H1 (cell line): ENCODE measurements at regions not wholly inside any gene's neighbourhood (a gene's known extent, or its start where the extent isn't known, plus 50 kb on each side); places are given as distances from the start of the nearest gene placed in this dataset.

Experiments used
- CTCF ChIA-PET: fragments of 300-600 bp; sonication (Branson Sonifier 250); formaldehyde crosslinking; loops from one replicate; lab custom pipeline; 2021; ENCODE audit not compliant: partially characterized antibody; lab: Charles Lee
- POLR2A ChIA-PET: fragments of 300-600 bp; sonication (Branson Sonifier 250); formaldehyde crosslinking; loops from one replicate; lab custom pipeline; 2021; ENCODE audit warnings: inconsistent platforms; ENCODE audit not compliant: partially characterized antibody; lab: Charles Lee
- DNase-seq, 2 experiments: peaks; one replicate each; pipeline versions ENCODE4 v3.0.0 to v3.0.0-alpha.2; 2010 to 2022; ENCODE audit warnings: low spot score in 2 of 2, low read depth in 1 of 2, mixed read lengths in 1 of 2
- FAIRE-seq: peaks from 2 replicates; lab custom pipeline; 2011; peaks lifted over from hg19 to GRCh38; lab: Jason Lieb, UNC
- H2AFZ ChIP-seq: 2 replicates; pipeline ENCODE4 v1.8.1; 2012; ENCODE audit warnings: low read length, inconsistent platforms
- H2AK5ac ChIP-seq: 2 replicates; pipeline ENCODE4 v1.6.1; 2013; ENCODE audit warnings: low read depth, low read length
- H2BK120ac ChIP-seq: replicated peaks from 2 replicates; pipeline ENCODE3; 2013; ENCODE audit warnings: low read depth, low read length, inconsistent platforms
- H2BK12ac ChIP-seq: 2 replicates; pipeline ENCODE4 v1.6.1; 2013; ENCODE audit warnings: low read depth, low read length
- H2BK15ac ChIP-seq: 2 replicates; pipeline ENCODE4 v1.6.1; 2013; ENCODE audit warnings: low read length
- H2BK20ac ChIP-seq: 2 replicates; pipeline ENCODE4 v1.6.1; 2013; ENCODE audit warnings: low read length
- H2BK5ac ChIP-seq: 2 replicates; pipeline ENCODE4 v1.6.1; 2013; ENCODE audit warnings: low read depth, low read length
- H3K14ac ChIP-seq: 2 replicates; pipeline ENCODE4 v1.6.1; 2013; ENCODE audit warnings: inconsistent platforms; ENCODE audit not compliant: insufficient read length
- H3K18ac ChIP-seq: 2 replicates; pipeline ENCODE4 v1.6.1; 2013; ENCODE audit warnings: low read length; ENCODE audit errors: extremely low read depth
- H3K23ac ChIP-seq: 2 replicates; pipeline ENCODE4 v1.6.1; 2013; ENCODE audit warnings: inconsistent platforms; ENCODE audit not compliant: insufficient read length
- H3K23me2 ChIP-seq: 2 replicates; pipeline ENCODE4 v1.6.1; 2013; ENCODE audit warnings: low read depth, low read length
- H3K27ac ChIP-seq: 2 replicates; pipeline ENCODE4 v1.6.1; 2011; ENCODE audit warnings: low read depth, low read length, inconsistent platforms
- H3K27me3 ChIP-seq, 4 experiments: replicated peaks in 1 of 4; 1 replicate in 1 of 4; 2 replicates in 3 of 4; pipeline versions ENCODE4 v1.6.1 to v1.8.1; 2011 to 2013; ENCODE audit warnings: low read length in 3 of 4, mild to moderate bottlenecking in 3 of 4, inconsistent platforms in 2 of 4, mixed read lengths in 2 of 4, moderate library complexity in 1 of 4; ENCODE audit not compliant: control insufficient read depth in 3 of 4, insufficient read depth in 3 of 4; ENCODE audit errors: extremely low read depth in 1 of 4
- H3K36me3 ChIP-seq, 4 experiments: 2 replicates each; pipeline versions ENCODE4 v1.6.1 to v1.8.1; 2011 to 2013; ENCODE audit warnings: mild to moderate bottlenecking in 4 of 4, low read length in 3 of 4, moderate library complexity in 2 of 4, control low read depth in 1 of 4, inconsistent platforms in 1 of 4; ENCODE audit not compliant: insufficient read depth in 4 of 4, control insufficient read depth in 2 of 4
- H3K4ac ChIP-seq: replicated peaks from 2 replicates; pipeline ENCODE3; 2013; ENCODE audit warnings: low read length, low read depth, mixed read lengths, inconsistent platforms; ENCODE audit not compliant: insufficient read length
- H3K4me1 ChIP-seq, 4 experiments: replicated peaks in 1 of 4; 1 replicate in 1 of 4; 2 replicates in 3 of 4; pipeline versions ENCODE4 v1.6.1 to v1.8.1; 2011 to 2013; ENCODE audit warnings: low read length in 3 of 4, inconsistent platforms in 2 of 4, mixed read lengths in 1 of 4; ENCODE audit not compliant: insufficient read depth in 4 of 4, control insufficient read depth in 3 of 4
- H3K4me2 ChIP-seq, 2 experiments: 2 replicates each; pipeline versions ENCODE4 v1.6.1 to v1.8.1; 2011 to 2013; ENCODE audit warnings: low read depth in 2 of 2, low read length in 2 of 2, control low read depth in 1 of 2, inconsistent platforms in 1 of 2, mild to moderate bottlenecking in 1 of 2; ENCODE audit not compliant: insufficient read depth in 1 of 2
- H3K4me3 ChIP-seq, 4 experiments: fragments of 200-600, 300-600 bp in 1 of 4; sonication (generic), shearing (Covaris generic), sonication (Bioruptor Twin) in 1 of 4; 2 replicates each; pipeline versions ENCODE4 v1.5.1 to v1.8.1; 2011 to 2016; ENCODE audit warnings: low read length in 4 of 4, low read depth in 3 of 4, control low read depth in 2 of 4, inconsistent platforms in 2 of 4, mild to moderate bottlenecking in 2 of 4, mixed read lengths in 1 of 4, moderate library complexity in 1 of 4; ENCODE audit not compliant: insufficient read depth in 2 of 4; ENCODE audit errors: extremely low read depth in 1 of 4
- H3K56ac ChIP-seq: replicated peaks from 2 replicates; pipeline ENCODE3; 2013; ENCODE audit warnings: low read depth, mild to moderate bottlenecking, mixed read lengths, low read length, inconsistent platforms; ENCODE audit not compliant: insufficient read length
- H3K79me1 ChIP-seq: 2 replicates; pipeline ENCODE4 v1.6.1; 2013; ENCODE audit warnings: low read depth, low read length, control low read depth
- H3K79me2 ChIP-seq, 2 experiments: 2 replicates each; pipeline versions ENCODE4 v1.6.1 to v1.8.1; 2012 to 2013; ENCODE audit warnings: low read length in 2 of 2, mild to moderate bottlenecking in 2 of 2, inconsistent platforms in 1 of 2; ENCODE audit not compliant: insufficient read depth in 2 of 2, control insufficient read depth in 1 of 2
- H3K9ac ChIP-seq, 4 experiments: replicated peaks in 1 of 4; 1 replicate in 1 of 4; 2 replicates in 3 of 4; pipeline versions ENCODE4 v1.6.1 to v1.8.1; 2011 to 2013; ENCODE audit warnings: low read depth in 3 of 4, low read length in 3 of 4, control low read depth in 2 of 4, mild to moderate bottlenecking in 2 of 4, moderate library complexity in 2 of 4, inconsistent platforms in 1 of 4; ENCODE audit errors: extremely low read depth in 1 of 4
- H3K9me3 ChIP-seq, 2 experiments: 2 replicates each; pipeline versions ENCODE4 v1.6.1 to v1.8.1; 2012 to 2013; ENCODE audit warnings: mild to moderate bottlenecking in 2 of 2, moderate library complexity in 2 of 2, control low read depth in 1 of 2, inconsistent platforms in 1 of 2, low read depth in 1 of 2, low read length in 1 of 2, mixed read lengths in 1 of 2; ENCODE audit not compliant: insufficient read depth in 2 of 2
- H4K20me1 ChIP-seq, 2 experiments: replicated peaks in 1 of 2; 2 replicates each; pipeline versions ENCODE3 to v1.8.1; 2011 to 2013; ENCODE audit warnings: inconsistent platforms in 2 of 2, low read length in 2 of 2, mild to moderate bottlenecking in 1 of 2; ENCODE audit not compliant: insufficient read depth in 2 of 2, control insufficient read depth in 1 of 2
- H4K5ac ChIP-seq: 2 replicates; pipeline ENCODE4 v1.6.1; 2013; ENCODE audit warnings: low read length, low read depth, mixed read lengths, inconsistent platforms; ENCODE audit not compliant: insufficient read length
- H4K8ac ChIP-seq: 2 replicates; pipeline ENCODE4 v1.8.0; 2013; ENCODE audit warnings: mild to moderate bottlenecking, moderate library complexity, low read length, inconsistent platforms; ENCODE audit not compliant: insufficient read depth; ENCODE audit errors: extremely low read depth
- H4K91ac ChIP-seq: replicated peaks from 2 replicates; pipeline ENCODE3; 2013; ENCODE audit warnings: low read length, mixed read lengths, inconsistent platforms; ENCODE audit not compliant: insufficient read length
- FOSL1 ChIP-seq: IDR thresholded peaks from 2 replicates; pipeline ENCODE4 v1.6.1; 2011; ENCODE audit warnings: mild to moderate bottlenecking, low read depth, low read length, moderate library complexity; ENCODE audit not compliant: insufficient read depth
- POU5F1 ChIP-seq: IDR thresholded peaks from 2 replicates; pipeline ENCODE4 v1.6.1; 2011; ENCODE audit warnings: low read depth, mild to moderate bottlenecking, low read length, moderate library complexity
- WGBS, 2 experiments: shearing (Covaris generic) in 1 of 2; methylation state at CpG; one replicate each; pipeline versions ENCODE4 v1.1.6 to v1.1.7; 2013 to 2015; ENCODE audit warnings: low lambda C conversion rate in 2 of 2, mixed read lengths in 2 of 2, inconsistent platforms in 1 of 2, low coverage in 1 of 2, missing lambda C conversion rate in 1 of 2; ENCODE audit not compliant: insufficient replicate concordance in 2 of 2, insufficient coverage in 1 of 2, insufficient read length in 1 of 2; ENCODE audit errors: extremely low coverage in 1 of 2, missing lambda C conversion rate in 1 of 2; 5-methylcytosine and 5-hydroxymethylcytosine counted together

- Histone ChIP-seq H3K79me1 (no peaks in the 10 kb centered on the region), H3K56ac (no peak overlapping the region), H4K20me1 (no peaks in the 10 kb centered on the region), H4K5ac (no peak overlapping the region), H3K27me3 (no peaks in the 10 kb centered on the region), H2BK5ac (no peak overlapping the region), H2BK15ac (no peak overlapping the region), H3K18ac (no peak overlapping the region), H3K9me3 (no peaks in the 10 kb centered on the region), H3K23ac (no peak overlapping the region), H3K14ac (no peak overlapping the region), H3K4me3 (no peak overlapping the region), H4K91ac (no peak overlapping the region), H3K4me2 (no peak overlapping the region), H2BK12ac (no peak overlapping the region), H3K9ac (no peak overlapping the region; a peak in 1 of 7 replicates), H3K36me3 (no peaks in the 10 kb centered on the region), H2AK5ac (no peak overlapping the region), H3K4me1 (peaks cover 0 to 2% (median 0%) of the 10 kb centered on the region in 4 experiments; a peak in 1 of 7 replicates), H3K23me2 (no peaks in the 10 kb centered on the region), H2BK120ac (no peak overlapping the region), H3K4ac (no peak overlapping the region), H4K8ac (no peak overlapping the region), H2AFZ (no peak overlapping the region), H2BK20ac (no peak overlapping the region), H3K79me2 (no peaks in the 10 kb centered on the region), H3K27ac (no peak overlapping the region)
- WGBS, 2 experiments: 94% methylated on average over 5 of the region's 5 CpGs; no CpG with 5 or more reads in 1 of the 2 experiments
- POLR2A ChIA-PET: no interaction called here
- FAIRE-seq: no peak
- no peak for DNase-seq
- no peak for TF ChIP-seq POU5F1
- TF ChIP-seq FOSL1: no peak
- CTCF ChIA-PET: interaction anchor here (0.6 to 2.9 kb wide), 9 partner anchors 15 to 1044 kb away, joined by 3 to 13 read pairs (median 3); no protein-coding TSS in a partner anchor
These were observed 66.6 kb upstream of the RHOU start for GRCh38 chr1:228668553-228669241.
